ENCODE measurements at regions not wholly inside any gene's neighbourhood (a gene's known extent, or its start where the extent isn't known, plus 50 kb on each side); places are given as distances from the start of the nearest gene placed in this dataset.
"Not testable (repeated sequence)": the region's sequence is repeated elsewhere in the genome, so short reads cannot be mapped to it uniquely, and the experiment has no call there.

DNA sequence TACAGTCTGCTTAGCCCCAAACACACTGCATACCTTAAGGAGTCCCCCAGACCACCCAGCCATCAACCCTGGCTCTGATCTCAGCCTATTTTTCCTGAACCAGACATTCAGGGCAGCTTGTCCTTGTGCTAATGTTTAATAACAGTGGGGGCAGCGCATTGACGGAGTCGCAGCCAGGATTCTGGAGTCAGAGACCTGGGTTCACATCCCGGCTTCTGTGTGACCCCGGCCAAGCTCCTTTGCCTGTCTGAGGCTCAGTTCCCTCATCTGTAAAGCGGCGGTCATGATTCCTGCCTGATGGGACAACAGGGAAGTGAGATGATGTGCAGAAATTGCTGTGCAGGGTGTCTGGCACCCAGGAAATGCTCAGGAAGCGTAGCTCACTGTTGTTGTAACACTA is 63.1 kb downstream of the MATN1 start:
- no peak for DNase-seq (ENCODE audit: low read depth in 2 of 2)

DNA sequence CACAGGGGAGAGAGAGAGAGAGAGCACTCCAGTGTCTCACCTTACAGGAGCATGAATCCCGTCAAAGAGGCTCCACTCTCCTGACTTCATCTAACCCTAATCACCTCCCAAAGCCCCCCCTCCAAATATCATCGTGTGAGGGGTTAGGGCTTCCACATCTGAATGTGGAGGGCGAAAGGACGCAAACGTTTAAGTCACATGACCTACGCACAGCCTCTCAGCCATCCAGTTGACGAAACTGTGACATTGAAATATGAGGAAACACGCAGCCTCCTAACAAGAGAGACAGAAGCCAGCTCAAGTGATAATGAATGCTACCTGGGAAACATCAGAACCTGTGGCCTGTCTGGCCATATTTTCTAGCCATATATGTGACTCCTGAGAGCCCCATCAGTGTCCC is 63.7 kb downstream of the MATN1 start:
- no peak for DNase-seq (ENCODE audit: low read depth in 2 of 2)

- not testable (repeated sequence) for DNase-seq (ENCODE audit: low read depth in 2 of 2)
Observed at GRCh38 chr1:30658375-30658774, 65.0 kb downstream of the MATN1 start.

DNA sequence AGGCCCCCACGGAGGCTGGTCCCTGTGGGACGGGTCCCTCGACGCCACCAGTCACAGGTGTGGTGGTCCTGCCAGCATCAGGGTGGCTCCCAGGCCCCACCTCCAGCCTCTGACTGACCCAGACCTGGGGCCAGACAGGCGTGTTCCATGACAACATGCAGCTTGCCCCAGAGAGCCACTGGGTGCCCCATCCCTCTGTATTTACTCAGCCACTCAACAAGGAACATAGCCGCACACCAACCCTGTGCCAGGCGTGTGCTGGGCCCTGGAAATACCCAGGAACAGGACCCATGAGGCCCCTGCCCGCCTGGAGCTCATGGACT is 65.4 kb downstream of the MATN1 start:
- no peak for DNase-seq (ENCODE audit: low read depth in 2 of 2)

DNA sequence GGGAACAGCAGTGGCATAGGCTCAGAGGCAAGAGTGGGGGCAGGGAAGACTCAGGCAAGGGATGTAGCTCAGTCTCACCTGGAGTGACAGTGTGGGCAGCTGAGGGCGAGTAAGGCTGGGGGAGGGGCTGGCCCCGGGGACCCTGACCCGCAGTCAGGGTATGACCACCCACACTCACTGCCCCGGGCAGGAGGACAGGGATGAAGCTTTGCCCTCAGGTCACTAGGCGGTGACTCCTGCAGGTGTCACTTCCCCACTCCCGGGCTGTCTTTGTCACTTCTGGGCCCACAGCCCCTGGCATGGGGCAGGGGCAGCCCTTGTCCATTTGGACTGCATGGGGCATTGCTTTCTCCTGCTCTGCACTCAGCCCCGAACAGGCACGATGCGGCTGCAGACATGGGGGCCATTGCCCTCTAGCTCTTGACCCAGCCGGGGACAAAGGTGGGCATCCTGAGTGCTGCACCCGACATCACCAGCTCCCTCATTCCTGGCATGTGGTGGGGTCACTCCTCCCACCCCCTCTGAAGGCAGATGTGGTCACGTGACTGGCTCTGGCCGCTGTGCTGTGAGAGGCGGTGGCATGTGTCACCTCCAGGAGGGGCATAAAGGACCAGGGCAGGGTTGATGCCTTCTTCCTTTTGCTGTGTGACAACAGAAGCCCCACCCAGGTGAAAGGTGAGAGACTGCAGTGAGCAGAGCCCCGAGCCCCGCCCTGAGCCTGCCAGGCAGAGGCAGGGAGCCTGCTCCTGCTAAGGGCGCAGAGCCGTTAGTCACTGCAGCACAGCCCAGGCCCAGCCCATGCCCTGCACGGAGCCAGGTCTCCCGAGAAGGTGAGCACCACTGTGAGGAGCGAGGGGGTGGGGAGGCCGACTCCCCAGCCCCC is 66.0 kb downstream of the MATN1 start:
- no peak for DNase-seq (ENCODE audit: low read depth in 2 of 2)

- no peak for DNase-seq (ENCODE audit: low read depth in 2 of 2)
Observed at GRCh38 chr1:30656171-30656940, 67.0 kb downstream of the MATN1 start.

DNA sequence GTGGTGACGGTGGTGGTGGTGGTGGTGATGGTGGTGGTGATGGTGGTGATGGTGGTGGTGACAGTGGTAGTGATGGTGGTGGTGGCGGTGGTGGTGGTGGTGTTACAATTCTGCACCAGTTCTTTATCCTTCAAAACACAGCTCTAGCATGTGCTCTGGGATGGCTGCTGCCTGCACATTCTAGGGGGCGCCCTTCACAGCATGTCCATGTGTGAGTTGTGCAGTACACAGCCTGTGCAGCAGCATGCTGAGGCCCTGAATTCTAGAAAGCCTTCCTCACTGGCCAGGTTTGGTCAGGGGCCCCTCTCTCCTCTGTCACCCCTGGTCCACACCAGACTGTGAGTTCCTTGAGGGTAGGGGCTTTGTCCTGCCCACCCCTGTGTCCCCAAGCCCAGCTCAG is 67.7 kb downstream of the MATN1 start:
- no peak for DNase-seq (ENCODE audit: low read depth in 2 of 2)

- no peak for DNase-seq (ENCODE audit: low read depth in 2 of 2)
Observed at GRCh38 chr1:30654188-30654587, 69.2 kb downstream of the MATN1 start.

- DNase-seq (ENCODE audit: low read depth in 2 of 2), result no peak
Observed at GRCh38 chr1:30652152-30652841, 71.1 kb downstream of the MATN1 start.

- DNase-seq (ENCODE audit: low read depth in 2 of 2), result not testable (repeated sequence)
Observed at GRCh38 chr1:30651395-30651794, 72.0 kb downstream of the MATN1 start.

DNA sequence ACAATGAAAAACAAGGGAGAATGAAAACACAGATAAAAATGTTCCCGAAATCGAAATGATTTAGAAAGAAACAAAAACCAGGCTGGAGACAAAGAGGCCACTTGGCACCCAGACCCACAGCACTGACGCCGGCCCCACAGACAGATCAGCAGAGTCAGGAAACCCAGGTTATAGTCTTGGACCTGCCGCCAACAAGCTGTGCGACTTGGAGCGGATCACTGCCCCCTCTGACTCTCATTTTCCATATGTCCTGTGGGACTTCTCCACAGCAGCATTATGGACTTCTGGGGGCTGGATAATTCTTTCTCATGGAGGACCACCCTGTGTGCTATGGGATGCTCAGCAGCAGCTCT is 72.4 kb downstream of the MATN1 start:
- DNase-seq (ENCODE audit: low read depth in 2 of 2), result no peak

- DNase-seq (ENCODE audit: low read depth in 2 of 2), result no peak
Observed at GRCh38 chr1:30650038-30650967, 73.1 kb downstream of the MATN1 start.

DNA sequence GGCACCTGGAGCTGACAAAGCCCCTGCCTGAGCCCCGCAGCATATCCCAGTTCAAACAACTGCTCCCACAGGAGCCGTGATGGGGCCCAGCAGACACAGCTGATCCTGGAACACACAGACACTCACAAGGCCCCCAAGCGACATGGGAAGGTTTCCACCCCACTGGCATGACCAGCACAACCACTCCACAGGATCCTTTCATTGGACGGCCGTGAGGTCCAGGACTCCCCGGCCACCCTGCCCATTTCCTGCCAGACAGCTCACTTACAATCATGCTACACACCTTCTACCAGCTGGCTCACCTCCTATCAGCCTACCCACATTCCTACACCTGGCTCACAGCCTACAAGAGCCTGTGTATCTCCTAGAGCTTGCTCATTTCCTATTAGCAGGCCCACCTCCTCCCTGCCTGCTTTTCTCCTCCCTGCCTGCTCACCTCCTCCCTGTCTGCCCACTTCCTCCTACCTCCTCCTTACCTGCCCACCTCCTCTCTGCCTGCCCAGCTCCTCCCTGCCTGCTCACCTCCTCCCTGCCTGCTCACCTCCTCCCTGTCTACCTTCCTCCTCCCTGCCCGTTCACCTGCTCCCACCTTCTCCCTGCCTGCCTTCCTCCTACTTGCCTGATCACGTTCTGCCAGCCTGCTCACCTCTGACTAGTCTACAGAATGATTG is 73.9 kb downstream of the MATN1 start:
- no peak for DNase-seq (ENCODE audit: low read depth in 2 of 2)

GRCh38 chr1:30648408-30649000 is 74.9 kb downstream of the MATN1 start:
- DNase-seq (ENCODE audit: low read depth in 2 of 2), result no peak

- DNase-seq (ENCODE audit: low read depth in 2 of 2), result no peak
Observed at GRCh38 chr1:30645807-30646206, 77.6 kb downstream of the MATN1 start.

DNA sequence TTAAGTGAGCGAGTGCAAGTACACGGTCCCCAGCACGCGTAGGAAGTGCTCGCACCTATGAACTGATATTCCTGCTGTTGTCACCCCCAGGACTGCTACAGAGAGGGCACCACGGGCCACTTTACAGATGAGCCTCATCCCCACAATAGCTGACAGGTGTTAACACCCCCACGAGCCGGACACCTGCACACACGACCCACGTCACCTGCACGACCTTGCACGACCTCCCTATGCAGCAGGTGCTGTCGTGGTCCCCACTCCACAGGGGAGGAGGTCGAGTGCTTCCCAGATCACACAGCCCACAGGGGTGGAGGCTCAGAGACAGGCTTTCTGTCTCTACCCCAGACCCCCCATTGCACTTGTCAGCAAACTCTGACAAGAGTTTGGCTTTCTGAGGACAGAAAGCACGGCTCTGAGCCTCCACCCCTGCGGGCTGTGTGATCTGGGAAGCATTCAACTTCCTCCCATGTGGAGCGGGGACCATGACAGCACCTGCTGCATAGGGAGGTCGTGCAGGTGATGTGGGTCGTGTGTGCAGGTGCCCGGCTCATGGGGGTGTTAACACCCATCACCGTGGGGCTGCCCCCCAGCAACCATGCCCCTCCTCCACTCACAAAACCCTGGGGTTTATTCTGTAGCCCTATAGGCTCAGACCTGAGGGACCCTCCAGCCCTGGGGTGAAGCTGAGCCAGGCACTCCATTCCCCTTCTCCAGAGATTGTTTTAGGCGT is 80.8 kb downstream of the MATN1 start:
- DNase-seq (ENCODE audit: low read depth in 2 of 2), result no peak

GRCh38 chr1:30641572-30642353 is 81.6 kb downstream of the MATN1 start:
- DNase-seq (ENCODE audit: low read depth in 2 of 2), result no peak

DNA sequence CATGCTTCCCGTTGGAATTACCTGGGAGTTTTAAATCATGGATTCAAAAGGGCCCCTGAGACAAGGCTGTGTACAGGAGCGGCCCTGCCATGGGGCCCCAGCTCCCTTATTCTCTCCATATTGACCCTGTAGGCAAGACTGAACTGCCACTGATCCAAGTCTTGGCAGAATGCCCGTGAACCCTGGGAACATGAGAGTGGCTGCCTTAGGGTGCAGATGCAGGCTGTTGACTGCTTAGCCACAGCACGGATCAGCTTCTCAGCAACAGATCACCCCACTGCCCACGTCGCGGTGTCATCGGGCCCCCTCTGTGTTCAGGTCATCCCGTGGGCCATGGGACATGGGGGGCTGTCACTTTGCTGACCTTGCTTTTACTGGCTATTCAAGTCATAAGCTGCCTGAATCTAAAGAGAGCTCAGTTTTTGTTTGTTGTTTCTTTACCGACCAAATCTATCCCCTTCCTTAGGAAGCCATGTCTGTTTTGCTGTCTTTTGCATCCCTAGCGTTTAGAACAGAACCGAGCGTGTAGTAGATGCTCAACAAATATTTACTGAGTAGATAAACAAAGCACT is 83.4 kb downstream of the MATN1 start:
- DNase-seq (ENCODE audit: low read depth in 2 of 2), result no peak

GRCh38 chr1:30638811-30639210 is 84.6 kb downstream of the MATN1 start:
- no peak for DNase-seq (ENCODE audit: low read depth in 2 of 2)
